NCI-H1436 (cell line): ENCODE measurements at regions not wholly inside any gene's neighbourhood (a gene's known extent, or its start where the extent isn't known, plus 50 kb on each side); places are given as distances from the start of the nearest gene placed in this dataset.

Source experiments
- DNase-seq: peaks from one replicate; lab custom pipeline; 2025; lab: John Stamatoyannopoulos, UW

GRCh38 chr12:116483959-116484750 lies 75.0 kb upstream of the MAP1LC3B2 start:
- DNase-seq = no peak

DNA sequence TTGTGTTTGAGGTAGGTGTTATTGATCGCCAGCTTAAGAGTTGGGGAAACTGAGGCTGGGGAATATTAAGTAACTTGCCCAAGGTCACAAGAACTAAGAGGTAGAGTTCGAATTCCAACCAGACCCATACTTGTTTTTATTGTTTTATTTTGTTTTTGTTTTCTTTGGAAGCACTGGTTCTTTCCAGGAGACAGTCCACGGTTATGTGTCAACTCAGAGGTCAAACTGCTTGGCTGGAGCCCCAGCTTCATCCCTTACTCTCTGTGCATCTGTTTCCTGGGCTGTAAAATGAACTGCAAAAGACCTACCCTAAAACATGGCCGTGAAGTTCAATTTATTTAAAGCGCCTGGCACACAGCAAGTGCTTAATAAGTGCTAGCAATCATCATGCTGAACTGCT lies 74.4 kb upstream of the MAP1LC3B2 start:
- no peak for DNase-seq

GRCh38 chr12:116489116-116489515 lies 70.1 kb upstream of the MAP1LC3B2 start:
- no peak for DNase-seq

DNA sequence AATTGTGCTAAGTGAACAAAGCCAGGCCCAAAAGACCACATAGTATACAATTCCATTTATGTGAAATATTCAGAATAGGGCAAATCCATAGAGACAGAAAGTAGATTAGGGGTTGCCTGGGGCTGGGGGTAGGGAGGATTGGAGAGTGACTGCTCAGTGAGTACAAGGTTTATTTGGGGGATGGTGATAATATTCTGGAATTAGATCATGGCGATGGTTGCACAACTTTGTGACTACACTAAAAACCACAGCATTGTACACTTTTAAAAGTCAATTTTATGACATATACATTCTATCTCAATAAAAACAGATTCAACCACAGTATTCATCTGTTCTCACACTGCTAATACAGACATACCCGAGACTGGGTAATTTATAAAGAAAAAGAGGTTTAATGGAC lies 68.7 kb upstream of the MAP1LC3B2 start:
- DNase-seq = no peak

DNA sequence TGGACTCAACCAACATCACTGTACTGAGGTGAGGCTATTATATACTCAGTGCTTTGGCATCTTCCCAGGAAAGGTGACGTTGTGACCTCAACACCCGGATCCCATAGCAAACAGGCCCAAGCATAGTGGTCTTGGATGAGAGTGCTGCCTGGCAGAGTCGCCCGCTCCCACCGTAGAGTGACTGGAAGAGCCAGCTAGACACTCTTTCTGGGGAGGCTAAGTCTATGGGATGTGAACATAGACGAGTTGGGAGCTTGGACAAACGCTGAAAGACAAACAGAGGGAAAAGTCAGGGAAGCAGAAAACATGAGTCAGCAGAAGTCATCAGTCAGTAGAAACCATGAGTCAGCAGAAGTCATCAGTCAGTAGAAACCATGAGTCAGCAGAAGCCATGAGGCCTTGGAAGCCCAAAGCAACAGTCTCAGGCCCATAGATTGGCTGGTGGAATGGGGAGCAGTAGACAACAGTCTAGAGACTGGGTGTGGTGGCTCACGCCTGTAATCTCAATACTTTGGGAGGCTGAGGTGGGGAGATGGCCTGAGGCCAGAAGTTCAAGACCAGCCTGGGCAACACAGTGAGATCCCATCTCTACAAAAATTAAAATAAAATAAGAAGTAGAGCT lies 66.4 kb upstream of the MAP1LC3B2 start:
- no peak for DNase-seq

- no peak for DNase-seq
Measured at GRCh38 chr12:116495260-116495659, 63.9 kb upstream of the MAP1LC3B2 start.

- DNase-seq = no peak
Measured at GRCh38 chr12:116497051-116497591, 62.1 kb upstream of the MAP1LC3B2 start.

DNA sequence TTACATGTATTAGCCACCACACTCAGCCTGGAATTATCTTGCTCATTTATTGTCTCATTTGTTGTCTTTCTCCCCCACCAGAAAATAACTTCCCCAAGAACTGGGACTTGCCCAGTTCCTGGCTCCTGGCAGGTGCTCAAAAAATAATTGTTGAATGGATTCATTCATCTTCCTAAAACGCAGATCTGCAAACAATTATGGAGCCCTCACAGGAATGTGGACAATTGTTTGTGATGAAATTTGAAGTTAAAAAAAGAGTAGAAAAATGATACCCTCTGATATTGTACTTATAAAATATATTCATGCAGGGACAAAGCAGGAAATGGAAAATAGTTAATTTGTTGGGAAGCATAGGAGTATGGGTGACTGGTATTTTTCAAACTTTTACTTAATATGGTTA lies 60.7 kb upstream of the MAP1LC3B2 start:
- DNase-seq = no peak

GRCh38 chr12:116502141-116502725 lies 56.9 kb upstream of the MAP1LC3B2 start:
- DNase-seq = no peak

GRCh38 chr12:116502989-116503496 lies 56.1 kb upstream of the MAP1LC3B2 start:
- DNase-seq = no peak

DNA sequence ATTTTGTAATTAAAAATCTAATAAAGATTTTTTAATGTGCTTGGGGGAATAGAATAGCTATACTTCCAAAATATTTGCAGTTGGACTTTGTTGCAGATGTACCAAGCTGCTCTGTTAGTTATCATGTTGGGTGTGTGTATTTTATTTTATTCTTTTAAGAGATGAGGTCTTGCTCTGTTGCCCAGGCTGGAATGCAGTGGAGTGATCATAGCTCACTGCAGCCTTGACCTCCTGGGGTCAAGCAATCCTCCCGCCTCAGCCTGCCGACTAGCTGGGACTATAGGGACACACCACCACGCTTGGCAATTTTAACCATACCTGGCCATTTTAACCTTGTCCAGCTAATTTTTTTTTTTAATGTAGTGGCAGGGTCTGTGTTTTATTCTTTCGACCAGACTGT lies 54.7 kb upstream of the MAP1LC3B2 start:
- DNase-seq = no peak

DNA sequence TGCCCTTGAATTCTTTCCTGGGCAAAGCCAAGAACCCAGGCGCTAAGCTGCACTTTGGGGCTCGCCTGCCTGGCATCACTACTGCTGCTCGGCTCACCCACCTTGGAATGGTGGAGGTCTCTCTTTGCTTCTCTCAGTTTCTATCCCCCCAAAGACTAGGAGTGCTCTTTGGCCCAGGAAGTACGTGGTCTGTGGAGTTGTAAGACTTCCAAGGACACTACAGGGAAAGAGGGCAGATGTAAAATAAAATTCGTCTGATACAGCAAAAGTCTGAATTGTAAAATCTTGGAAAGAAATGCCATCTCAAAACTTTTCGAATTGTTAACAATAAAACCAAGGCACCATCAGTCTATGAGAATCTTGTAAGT lies 52.5 kb upstream of the MAP1LC3B2 start:
- no peak for DNase-seq

GRCh38 chr12:116508145-116509121 lies 50.7 kb upstream of the MAP1LC3B2 start:
- DNase-seq = no peak
